Naive B cell (primary cell): ENCODE measurements at regions not wholly inside any gene's neighbourhood (a gene's known extent, or its start where the extent isn't known, plus 50 kb on each side); places are given as distances from the start of the nearest gene placed in this dataset.

Experiments used
- ATAC-seq, 2 donors: fragments of 150-1000 bp; cut with Tn5 transposase; 2 replicates each; pipeline ENCODE4 v1.10.0; 2021; ENCODE audit warnings: low read depth in 2 of 2, mild to moderate bottlenecking in 2 of 2, moderate library complexity in 2 of 2
- DNase-seq: peaks from one replicate; pipeline ENCODE4 v3.0.0; 2022
- H3K27ac Mint-ChIP-seq, 6 donors: one replicate each; pipeline ENCODE4 v1.8.0; 2020 to 2022; ENCODE audit warnings: mild to moderate bottlenecking in 6 of 6, mixed read lengths in 6 of 6, moderate library complexity in 5 of 6, inconsistent platforms in 2 of 6
- H3K27me3 Mint-ChIP-seq, 3 donors: one replicate each; pipeline ENCODE4 v1.8.0; 2021 to 2022; ENCODE audit warnings: mixed read lengths in 3 of 3, mild to moderate bottlenecking in 1 of 3
- H3K36me3 Mint-ChIP-seq, 2 donors: one replicate each; pipeline ENCODE4 v1.8.0; 2020 to 2022; ENCODE audit warnings: mixed read lengths in 2 of 2, inconsistent platforms in 1 of 2, mild to moderate bottlenecking in 1 of 2
- H3K4me1 Mint-ChIP-seq, 3 donors: one replicate each; pipeline ENCODE4 v1.8.0; 2020 to 2022; ENCODE audit warnings: mixed read lengths in 3 of 3, inconsistent platforms in 1 of 3, mild to moderate bottlenecking in 1 of 3, moderate library complexity in 1 of 3
- H3K4me3 Mint-ChIP-seq, 8 donors: one replicate each; pipeline ENCODE4 v1.8.0; 2020 to 2022; ENCODE audit warnings: mild to moderate bottlenecking in 8 of 8, mixed read lengths in 8 of 8, moderate library complexity in 8 of 8, inconsistent platforms in 2 of 8
- H3K9me3 Mint-ChIP-seq, 7 donors: one replicate each; pipeline ENCODE4 v1.8.0; 2020 to 2022; ENCODE audit warnings: mixed read lengths in 7 of 7, mild to moderate bottlenecking in 5 of 7, inconsistent platforms in 2 of 7, moderate library complexity in 1 of 7

DNA sequence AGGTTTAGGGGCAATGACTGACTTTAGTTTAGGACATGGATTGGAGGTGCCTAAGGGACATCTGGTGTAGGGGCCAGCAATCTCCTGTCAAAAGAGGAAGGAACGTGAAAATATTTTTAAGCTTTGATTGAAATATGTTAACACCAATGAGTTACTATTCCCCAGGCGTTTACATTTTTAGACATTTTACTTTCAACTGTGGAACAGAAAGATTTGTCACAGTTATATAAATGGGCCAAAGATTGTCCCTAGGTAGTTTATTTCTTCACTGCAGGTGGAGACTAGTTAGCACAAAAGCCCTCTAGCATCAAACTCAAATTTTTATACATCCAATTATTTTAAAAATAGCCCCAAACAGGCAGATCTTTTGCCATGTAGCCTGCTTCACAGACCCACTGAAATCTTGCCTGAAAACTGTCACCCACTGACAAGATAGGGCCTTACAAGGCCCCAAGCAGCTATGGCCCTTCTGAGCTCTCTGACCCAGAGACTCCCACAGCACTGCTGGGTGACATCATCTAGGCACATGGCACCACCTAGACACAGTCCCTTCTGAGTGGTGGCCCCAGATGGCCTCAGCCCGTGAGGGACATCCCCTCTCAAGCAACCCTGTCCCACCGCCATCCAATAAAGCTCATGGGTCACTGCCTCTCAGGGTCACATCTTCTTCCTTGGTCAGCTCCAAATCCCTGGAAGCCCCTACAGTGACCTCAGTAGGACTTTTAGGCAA, 64.8 kb upstream of the DOCK9 start:
- no peak for ATAC-seq
- peaks cover 19 to 25% (median 25%) of the 10 kb centered on the region in 3 donors for H3K4me1 Mint-ChIP-seq
- H3K4me3 Mint-ChIP-seq, result no peak overlapping the region
- no peak for DNase-seq
- H3K27ac Mint-ChIP-seq, result no peak overlapping the region
- no peaks in the 10 kb centered on the region for H3K9me3 Mint-ChIP-seq
- H3K27me3 Mint-ChIP-seq, result peaks cover 43 to 64% (median 54%) of the 10 kb centered on the region in 3 donors
- peaks cover 0 to 5% of the 10 kb centered on the region in 2 donors for H3K36me3 Mint-ChIP-seq

DNA sequence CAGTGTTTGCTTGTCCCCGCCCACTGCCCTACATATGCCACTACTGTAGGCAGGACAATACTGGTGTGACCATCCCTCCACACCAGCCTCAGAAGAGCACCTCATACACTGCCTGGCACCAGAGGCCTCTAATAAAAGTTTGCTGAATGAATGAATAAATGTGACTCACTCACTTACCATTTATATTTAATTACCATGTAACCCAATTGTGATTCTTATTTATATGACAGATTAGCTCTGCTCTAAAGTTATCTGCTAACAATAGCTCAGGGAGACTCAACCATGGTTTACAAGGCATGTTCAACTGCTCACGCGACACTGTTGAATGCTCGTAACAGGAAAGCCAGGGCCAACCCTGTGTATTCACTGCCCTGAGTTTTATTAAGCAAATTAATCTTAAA, 66.0 kb upstream of the DOCK9 start:
- Mint-ChIP-seq H3K4me3 (no peak overlapping the region), H3K9me3 (no peaks in the 10 kb centered on the region), H3K27ac (no peak overlapping the region), H3K4me1 (peaks cover 18 to 25% (median 25%) of the 10 kb centered on the region in 3 donors), H3K27me3 (peaks cover 55 to 76% (median 60%) of the 10 kb centered on the region in 3 donors), H3K36me3 (peaks cover 5 to 10% of the 10 kb centered on the region in 2 donors)
- DNase-seq (no peak), ATAC-seq (no peak)

DNA sequence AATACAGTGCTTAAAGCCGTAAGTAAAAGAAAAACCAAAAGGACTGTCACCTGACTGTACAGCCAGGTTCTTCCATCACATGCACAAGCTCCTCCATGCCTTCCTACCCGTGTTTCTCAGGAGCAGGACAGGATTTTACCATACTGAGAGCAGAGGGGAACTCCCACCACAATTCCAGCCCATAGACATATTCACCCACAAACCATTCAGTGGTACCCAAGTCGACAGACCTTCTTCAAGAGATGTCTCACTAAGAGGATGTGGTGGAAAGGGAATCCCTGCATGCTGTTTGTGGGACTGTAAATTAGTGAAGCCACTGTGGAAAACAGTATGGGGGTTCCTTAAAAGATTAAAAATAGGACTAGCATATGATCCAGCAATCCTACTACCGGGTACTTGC, 66.9 kb upstream of the DOCK9 start:
- Mint-ChIP-seq H3K4me1 (peaks cover 21 to 29% (median 25%) of the 10 kb centered on the region in 3 donors), H3K36me3 (peaks cover 3 to 11% of the 10 kb centered on the region in 2 donors), H3K27ac (peak overlapping the region in 1 of 6 donors; percentile 57), H3K9me3 (no peaks in the 10 kb centered on the region), H3K4me3 (no peak overlapping the region), H3K27me3 (peaks cover 61 to 80% (median 62%) of the 10 kb centered on the region in 3 donors)
- DNase-seq (no peak), ATAC-seq (no peak)

- no peak for DNase-seq
- H3K9me3 Mint-ChIP-seq, result no peaks in the 10 kb centered on the region
- peak overlapping the region in 2 of 8 donors; percentile 64 to 78 for H3K4me3 Mint-ChIP-seq
- H3K36me3 Mint-ChIP-seq, result peaks cover 0 to 11% of the 10 kb centered on the region in 2 donors
- no peak overlapping the region for H3K27ac Mint-ChIP-seq
- ATAC-seq, result no peak
- peaks cover 21 to 34% (median 25%) of the 10 kb centered on the region in 3 donors for H3K4me1 Mint-ChIP-seq
- H3K27me3 Mint-ChIP-seq, result peaks cover 58 to 81% (median 64%) of the 10 kb centered on the region in 3 donors
Observed at GRCh38 chr13:99045396-99045795, 67.5 kb upstream of the DOCK9 start.

GRCh38 chr13:99046851-99047250, 69.0 kb upstream of the DOCK9 start:
- no peaks in the 10 kb centered on the region for H3K9me3 Mint-ChIP-seq
- no peak overlapping the region for H3K27ac Mint-ChIP-seq
- H3K36me3 Mint-ChIP-seq, result peaks cover 0 to 11% of the 10 kb centered on the region in 2 donors
- DNase-seq (no peak), ATAC-seq (no peak)
- peaks cover 55 to 81% (median 72%) of the 10 kb centered on the region in 3 donors for H3K27me3 Mint-ChIP-seq
- peaks cover 34 to 49% (median 40%) of the 10 kb centered on the region in 3 donors for H3K4me1 Mint-ChIP-seq
- H3K4me3 Mint-ChIP-seq, result peak overlapping the region in 2 of 8 donors; percentile 48 to 64

- peak overlapping the region in 5 of 8 donors; percentile 13 to 71 (median 35) for H3K4me3 Mint-ChIP-seq
- peaks cover 32 to 53% (median 38%) of the 10 kb centered on the region in 3 donors for H3K4me1 Mint-ChIP-seq
- peaks cover 55 to 74% (median 67%) of the 10 kb centered on the region in 3 donors for H3K27me3 Mint-ChIP-seq
- peak in 1 of 2 donors; percentile 26 for ATAC-seq
- no peak overlapping the region for H3K27ac Mint-ChIP-seq
- peaks cover 0 to 11% of the 10 kb centered on the region in 2 donors for H3K36me3 Mint-ChIP-seq
- no peak for DNase-seq
- H3K9me3 Mint-ChIP-seq, result no peaks in the 10 kb centered on the region
Observed at GRCh38 chr13:99050983-99051488, 73.2 kb upstream of the DOCK9 start.

DNA sequence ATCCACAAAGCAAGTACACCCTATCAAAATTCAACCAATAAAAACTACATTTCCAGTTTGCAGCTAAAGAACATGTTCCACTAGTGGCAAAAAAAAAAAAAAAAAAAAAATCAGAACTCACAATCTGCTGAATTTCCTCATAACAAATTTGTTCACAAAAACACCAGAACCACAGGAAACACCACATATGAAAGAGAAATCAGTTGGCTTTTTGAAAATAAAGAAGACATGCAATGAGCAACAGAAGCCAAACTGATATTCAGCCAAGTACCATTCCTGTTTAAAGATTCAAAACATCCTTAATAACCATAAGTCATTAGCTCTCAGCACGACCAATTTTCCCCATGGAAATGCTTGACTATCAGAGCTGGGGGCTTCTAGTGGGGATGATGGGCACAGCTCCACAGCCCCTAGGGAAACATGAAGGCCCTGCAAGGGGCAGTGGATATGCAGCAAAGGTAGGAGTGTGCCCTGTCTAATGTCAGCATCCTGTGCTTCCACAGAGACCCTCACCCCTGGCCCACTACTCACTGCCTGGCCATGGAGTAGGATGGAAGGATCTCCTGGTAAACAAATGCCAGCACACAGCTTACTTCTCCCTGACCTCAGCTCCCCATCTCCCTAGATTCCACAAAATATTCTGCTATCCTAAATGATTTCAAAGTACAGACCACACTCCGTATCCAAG, 74.0 kb upstream of the DOCK9 start:
- Mint-ChIP-seq H3K4me3 (peak overlapping the region in 4 of 8 donors; percentile 21 to 71 (median 45)), H3K36me3 (peaks cover 0 to 11% of the 10 kb centered on the region in 2 donors), H3K9me3 (no peaks in the 10 kb centered on the region), H3K27me3 (peaks cover 47 to 67% (median 65%) of the 10 kb centered on the region in 3 donors), H3K4me1 (peaks cover 24 to 44% (median 30%) of the 10 kb centered on the region in 3 donors), H3K27ac (no peak overlapping the region)
- DNase-seq (no peak), ATAC-seq (no peak)

GRCh38 chr13:99053636-99054233, 75.9 kb upstream of the DOCK9 start:
- ATAC-seq, result no peak
- Mint-ChIP-seq H3K4me1 (peaks cover 24 to 44% (median 30%) of the 10 kb centered on the region in 3 donors), H3K4me3 (no peak overlapping the region), H3K27ac (no peak overlapping the region), H3K27me3 (peaks cover 40 to 58% (median 52%) of the 10 kb centered on the region in 3 donors), H3K36me3 (peaks cover 0 to 2% of the 10 kb centered on the region in 2 donors), H3K9me3 (no peaks in the 10 kb centered on the region)
- DNase-seq, result no peak

GRCh38 chr13:99055281-99055680, 77.4 kb upstream of the DOCK9 start:
- no peak for ATAC-seq
- Mint-ChIP-seq H3K4me1 (peaks cover 24 to 36% (median 27%) of the 10 kb centered on the region in 3 donors), H3K9me3 (no peaks in the 10 kb centered on the region), H3K4me3 (no peak overlapping the region), H3K27ac (peak overlapping the region in 1 of 6 donors; percentile 84), H3K36me3 (no peaks in the 10 kb centered on the region), H3K27me3 (peaks cover 35 to 59% (median 49%) of the 10 kb centered on the region in 3 donors)
- no peak for DNase-seq

DNA sequence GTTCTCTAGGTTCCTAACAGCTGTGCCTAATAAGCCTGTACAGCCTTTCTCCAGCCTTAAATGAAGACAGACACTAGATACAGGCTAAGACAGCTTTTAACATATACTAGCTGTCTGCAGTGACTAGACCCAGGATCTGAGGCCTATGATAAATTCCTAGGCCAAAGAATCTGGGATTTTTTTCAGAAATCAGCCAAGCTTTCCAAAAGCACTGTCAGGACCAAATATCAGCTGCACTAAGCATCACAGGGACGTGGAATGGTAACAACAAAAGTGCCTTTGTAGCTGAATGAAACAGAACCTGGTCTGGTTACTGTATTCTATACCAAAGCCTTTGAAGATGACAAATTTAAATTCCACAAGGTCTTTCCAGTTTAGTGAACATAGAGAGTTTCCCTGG, 77.9 kb upstream of the DOCK9 start:
- Mint-ChIP-seq H3K27me3 (peaks cover 35 to 54% (median 45%) of the 10 kb centered on the region in 3 donors), H3K27ac (no peak overlapping the region), H3K36me3 (no peaks in the 10 kb centered on the region), H3K4me1 (peaks cover 20 to 31% (median 25%) of the 10 kb centered on the region in 3 donors), H3K4me3 (no peak overlapping the region), H3K9me3 (no peaks in the 10 kb centered on the region)
- DNase-seq (no peak), ATAC-seq (no peak)

DNA sequence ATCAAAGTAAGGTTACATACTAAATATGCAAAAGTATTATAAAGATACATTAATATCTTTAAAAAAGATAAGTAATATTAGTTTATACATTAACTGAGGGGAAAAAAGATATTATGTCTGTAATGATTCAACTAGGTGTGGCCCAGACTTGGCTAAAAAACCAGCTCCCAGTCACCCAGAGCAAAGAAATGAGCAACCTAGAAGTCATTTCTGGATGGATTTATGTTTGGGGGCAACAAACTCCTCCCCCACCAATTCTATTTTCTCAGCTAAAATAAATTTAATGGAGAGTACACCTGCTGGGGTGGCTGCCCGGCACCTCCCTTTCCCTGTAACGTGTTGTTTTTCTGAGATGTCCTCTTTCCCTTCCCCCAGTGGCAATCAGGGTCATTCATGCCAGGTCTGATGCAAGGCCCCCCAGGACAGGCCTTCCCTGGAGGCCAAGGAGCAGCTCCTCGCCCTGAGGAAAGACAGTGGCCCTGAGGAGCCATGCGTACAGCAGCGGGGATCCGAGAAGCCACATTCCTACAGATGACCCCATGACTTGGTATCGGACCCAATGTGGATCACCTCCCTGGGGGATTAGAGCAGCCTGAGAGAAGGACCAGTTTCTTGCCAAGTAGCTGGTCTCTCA, 78.6 kb upstream of the DOCK9 start:
- peaks cover 37 to 47% (median 40%) of the 10 kb centered on the region in 3 donors for H3K27me3 Mint-ChIP-seq
- H3K36me3 Mint-ChIP-seq, result no peaks in the 10 kb centered on the region
- H3K4me1 Mint-ChIP-seq, result peaks cover 13 to 24% (median 17%) of the 10 kb centered on the region in 3 donors
- ATAC-seq (no peak), DNase-seq (no peak)
- H3K4me3 Mint-ChIP-seq, result no peak overlapping the region
- H3K27ac Mint-ChIP-seq, result no peak overlapping the region
- no peaks in the 10 kb centered on the region for H3K9me3 Mint-ChIP-seq

GRCh38 chr13:99057310-99057975, 79.6 kb upstream of the DOCK9 start:
- no peak overlapping the region for H3K27ac Mint-ChIP-seq

More at GRCh38 chr13:99057310-99057975, 79.6 kb upstream of the DOCK9 start:
- H3K4me3 Mint-ChIP-seq, result no peak overlapping the region
- ATAC-seq, result no peak
- H3K4me1 Mint-ChIP-seq, result peaks cover 8 to 22% (median 13%) of the 10 kb centered on the region in 3 donors
- DNase-seq, result no peak
- no peaks in the 10 kb centered on the region for H3K9me3 Mint-ChIP-seq
- peaks cover 32 to 40% (median 39%) of the 10 kb centered on the region in 3 donors for H3K27me3 Mint-ChIP-seq
- H3K36me3 Mint-ChIP-seq, result peaks cover 0 to under 1% of the 10 kb centered on the region in 2 donors
